Activated CD4-positive, alpha-beta T cell treated with anti-CD3 and anti-CD28 coated beads, Interleukin-2, Interleukin-4, amounts not matched to agents 100 ng/mL and 50 ng/mL, durations not matched to agents 16 hours and 8 hours (primary cell): ENCODE measurements at regions not wholly inside any gene's neighbourhood (a gene's known extent, or its start where the extent isn't known, plus 50 kb on each side); places are given as distances from the start of the nearest gene placed in this dataset.
A peak's percentile ranks its signal among the peaks of the same experiment; 100 is the strongest.
"Not testable (repeated sequence)": the region's sequence is repeated elsewhere in the genome, so short reads cannot be mapped to it uniquely, and the experiment has no call there.

Experiments used
- DNase-seq: peaks from one replicate; pipeline ENCODE4 v3.0.0-alpha.2; 2020; ENCODE audit warnings: low spot score

- DNase-seq: no peak
Observed at GRCh38 chr14:87815121-87815520, 177.9 kb downstream of the GALC start.

DNA sequence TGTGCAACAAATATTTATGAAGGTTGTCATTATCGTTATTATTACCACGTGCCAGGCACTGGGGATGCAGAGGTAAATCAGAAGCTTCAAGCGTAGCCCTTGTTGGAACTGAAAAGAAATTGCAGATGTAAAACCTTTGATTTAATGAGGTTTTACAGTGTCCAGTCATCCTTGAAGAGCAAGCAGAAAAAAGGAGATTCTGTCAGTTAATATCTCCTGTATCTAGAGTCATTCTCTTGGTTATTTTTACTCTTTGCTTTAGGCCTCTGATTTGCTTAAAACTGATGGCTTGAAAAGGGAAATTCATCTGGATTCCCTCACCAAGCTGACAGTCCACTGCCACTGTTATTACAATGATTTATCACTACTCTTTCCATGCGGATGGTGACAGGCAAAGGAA, 179.3 kb downstream of the GALC start:
- DNase-seq: no peak

GRCh38 chr14:87813211-87813610, 179.8 kb downstream of the GALC start:
- DNase-seq: no peak

- no peak for DNase-seq
Observed at GRCh38 chr14:87811246-87811645, 181.7 kb downstream of the GALC start.

DNA sequence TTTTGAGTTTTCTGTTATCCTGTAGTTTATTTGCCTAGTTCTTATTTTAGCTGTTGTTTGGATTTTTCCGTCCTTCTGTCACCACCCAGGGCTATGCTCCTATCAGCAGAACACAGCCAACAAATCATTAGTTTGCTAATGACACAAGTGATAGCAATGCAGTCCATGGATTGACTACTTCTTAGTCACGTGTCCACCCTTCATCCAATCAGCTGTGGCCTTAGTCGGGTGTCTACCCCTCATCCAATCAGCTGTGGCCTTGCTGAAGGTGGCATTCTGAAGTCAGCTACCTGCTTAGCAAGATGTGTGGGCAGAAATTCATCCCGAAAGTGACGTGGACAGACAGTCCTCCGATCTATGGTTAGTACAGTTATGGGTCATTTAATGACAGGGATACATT, 182.3 kb downstream of the GALC start:
- peak; percentile 0 for DNase-seq

DNA sequence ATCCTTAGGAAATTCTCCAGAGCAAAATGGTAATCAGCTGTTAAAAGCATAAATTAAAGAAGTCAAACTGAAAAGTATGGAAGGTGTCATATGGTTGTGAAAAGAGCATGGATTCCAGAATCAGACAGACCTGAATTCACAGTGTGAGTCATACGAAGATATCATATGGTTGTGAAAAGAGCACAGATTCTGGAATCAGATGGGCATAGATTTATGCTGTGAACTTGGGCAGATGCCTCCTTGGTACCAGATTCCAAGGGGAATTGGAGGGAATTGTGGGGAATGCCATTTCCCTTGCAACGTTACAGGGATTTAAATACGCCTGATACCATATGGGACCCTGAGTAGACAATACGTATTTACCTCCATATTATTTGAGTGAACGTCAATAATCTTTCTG, 183.7 kb downstream of the GALC start:
- DNase-seq: no peak

- peak; percentile 64 for DNase-seq
Observed at GRCh38 chr14:87805315-87805723, 187.7 kb downstream of the GALC start.

GRCh38 chr14:87800216-87800615, 192.8 kb downstream of the GALC start:
- no peak for DNase-seq

- no peak for DNase-seq
Observed at GRCh38 chr14:87799400-87799799, 193.6 kb downstream of the GALC start.

DNA sequence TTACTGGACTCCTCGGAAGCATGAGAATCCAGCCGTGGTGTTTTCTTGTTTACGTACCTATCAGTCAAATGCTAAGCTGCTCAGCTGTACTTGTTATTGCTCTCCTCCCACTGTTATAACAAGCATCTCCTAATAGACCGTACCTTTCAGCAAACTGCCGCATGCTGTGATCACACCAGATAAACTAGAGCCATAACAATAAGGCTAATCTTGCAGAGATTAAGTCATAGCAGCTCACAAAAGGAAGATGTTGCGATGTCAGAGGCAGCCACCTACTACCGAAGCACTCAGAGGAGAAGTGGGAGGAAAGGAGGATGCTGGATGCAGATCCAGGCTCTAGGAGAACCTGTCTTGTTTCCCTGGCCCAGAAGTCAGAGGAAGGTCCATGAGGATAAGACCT, 196.0 kb downstream of the GALC start:
- DNase-seq: no peak

GRCh38 chr14:87794561-87794960, 198.4 kb downstream of the GALC start:
- DNase-seq: no peak

DNA sequence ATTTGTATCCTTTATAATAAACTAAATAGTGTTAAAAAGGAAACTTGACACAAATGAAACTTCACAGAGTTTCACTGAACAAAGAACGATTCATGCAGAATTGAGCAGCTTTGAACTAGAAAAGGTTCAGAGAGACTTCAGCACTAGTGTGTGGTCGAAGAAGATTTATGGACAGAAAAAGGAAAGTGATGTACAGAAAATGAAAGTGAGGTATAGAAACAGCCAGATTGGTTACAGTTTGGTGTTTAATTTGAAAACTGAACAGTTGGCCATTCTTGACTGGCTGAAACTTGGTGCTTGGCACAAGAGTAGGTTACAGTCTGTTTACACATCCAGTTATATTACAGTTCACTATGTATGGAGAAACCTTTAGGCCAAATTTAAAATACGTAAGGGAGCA, 207.1 kb downstream of the GALC start:
- DNase-seq: no peak

DNA sequence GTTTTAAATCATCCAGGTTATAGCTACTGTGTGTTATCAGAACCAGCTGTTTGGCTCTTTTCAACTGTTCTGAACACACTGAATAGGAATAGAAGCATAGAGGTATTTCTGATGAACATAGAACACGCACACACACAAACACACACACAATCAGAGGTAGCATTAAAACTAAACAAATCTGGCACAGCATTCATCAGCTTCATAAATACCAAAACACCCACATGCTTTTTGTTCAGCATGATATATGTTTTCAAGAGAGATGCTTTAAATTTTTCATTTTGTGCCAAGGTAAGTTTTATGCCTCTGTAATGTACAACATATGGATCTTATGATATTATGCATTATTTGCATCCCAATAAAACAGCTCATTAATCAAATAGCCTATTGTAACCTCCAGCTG, 208.6 kb downstream of the GALC start:
- DNase-seq: no peak

GRCh38 chr14:87783071-87783470, 209.9 kb downstream of the GALC start:
- DNase-seq: no peak

- DNase-seq: no peak
Observed at GRCh38 chr14:87772854-87773253, 220.1 kb downstream of the GALC start.

DNA sequence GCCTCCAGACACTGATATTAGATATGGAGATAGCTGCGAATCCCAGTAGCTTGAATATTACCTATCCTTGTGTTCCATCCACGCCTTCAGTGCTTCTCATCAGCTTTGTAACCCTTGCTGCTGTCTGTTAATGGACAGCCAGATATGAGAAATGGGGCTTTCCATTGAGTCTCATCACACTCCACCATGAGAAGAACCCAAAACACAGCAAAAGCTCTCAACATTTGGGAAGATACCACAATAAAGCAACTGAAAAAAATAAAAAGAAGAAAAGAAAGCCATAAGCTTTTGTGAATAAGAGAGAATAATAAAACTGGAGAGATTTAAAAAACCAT, 225.4 kb downstream of the GALC start:
- no peak for DNase-seq

DNA sequence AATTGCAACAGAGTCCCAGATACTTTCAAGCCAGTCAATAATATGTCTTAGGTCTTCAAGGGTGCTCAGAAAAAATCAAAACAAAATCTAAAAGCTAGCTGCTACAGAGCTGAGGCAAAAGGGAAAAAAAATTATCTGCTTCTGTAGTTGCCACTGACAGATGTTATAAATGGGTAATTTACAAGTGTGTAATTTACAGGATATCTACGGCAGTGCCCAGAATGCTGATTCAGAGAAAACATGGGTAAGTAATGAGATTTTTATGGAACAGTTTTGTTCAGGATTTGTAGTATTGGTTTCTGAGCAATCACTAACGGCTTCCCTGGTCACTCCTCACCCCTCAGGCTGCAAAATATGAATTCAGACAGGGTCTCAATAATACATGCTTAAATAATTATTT, 234.1 kb downstream of the GALC start:
- no peak for DNase-seq

DNA sequence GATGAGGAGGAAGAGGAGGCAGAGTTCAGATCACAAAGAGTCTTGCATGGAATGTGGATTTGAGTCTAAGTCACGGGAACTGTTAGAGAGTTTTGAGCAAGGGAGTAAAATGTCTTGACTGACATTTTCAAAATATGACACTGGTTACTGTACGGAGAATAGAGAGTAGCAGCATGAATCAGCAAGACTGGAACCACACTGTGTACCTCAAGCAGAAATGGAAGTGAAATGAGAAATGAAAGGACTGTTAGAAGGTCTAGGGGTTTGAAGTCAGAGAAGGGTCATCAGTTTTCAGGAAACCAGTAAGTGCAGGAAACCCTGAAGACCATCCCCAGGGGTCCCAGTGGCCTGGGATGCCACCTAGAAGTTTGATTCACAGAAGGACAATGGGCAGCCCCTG, 236.3 kb downstream of the GALC start:
- no peak for DNase-seq

DNA sequence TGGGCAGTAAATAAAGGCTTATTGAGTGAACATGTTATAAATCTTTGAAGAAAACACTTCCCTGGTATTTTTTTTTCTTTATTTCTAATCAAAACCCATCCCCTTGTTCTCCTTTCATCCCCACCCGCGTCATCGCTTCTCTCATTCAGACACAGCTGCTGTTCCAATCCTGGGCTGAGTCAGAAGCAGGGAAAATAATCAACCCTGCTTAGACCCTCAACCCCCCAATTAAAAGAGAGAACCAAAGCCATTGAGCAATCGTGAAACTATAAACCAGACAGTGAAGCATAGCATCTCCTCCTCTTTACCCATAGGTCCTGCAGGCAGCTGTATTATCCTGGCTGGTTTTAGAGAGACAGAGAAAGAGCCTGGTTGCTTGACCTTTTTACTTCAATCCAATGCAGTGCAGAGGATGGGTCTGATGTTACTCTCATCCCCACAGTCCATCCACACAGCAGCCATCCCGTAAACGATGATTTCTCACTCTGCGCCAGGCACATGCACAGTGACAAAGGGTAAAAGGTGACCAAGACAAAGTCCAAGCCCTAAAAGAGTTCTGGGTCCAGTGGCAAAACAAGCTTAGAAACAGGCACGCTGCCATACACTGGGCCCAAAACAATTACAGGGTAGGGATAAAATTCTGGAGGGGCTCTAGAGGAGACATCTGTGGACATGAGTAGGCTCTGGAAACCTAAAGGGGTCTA, 238.3 kb downstream of the GALC start:
- DNase-seq: no peak

DNA sequence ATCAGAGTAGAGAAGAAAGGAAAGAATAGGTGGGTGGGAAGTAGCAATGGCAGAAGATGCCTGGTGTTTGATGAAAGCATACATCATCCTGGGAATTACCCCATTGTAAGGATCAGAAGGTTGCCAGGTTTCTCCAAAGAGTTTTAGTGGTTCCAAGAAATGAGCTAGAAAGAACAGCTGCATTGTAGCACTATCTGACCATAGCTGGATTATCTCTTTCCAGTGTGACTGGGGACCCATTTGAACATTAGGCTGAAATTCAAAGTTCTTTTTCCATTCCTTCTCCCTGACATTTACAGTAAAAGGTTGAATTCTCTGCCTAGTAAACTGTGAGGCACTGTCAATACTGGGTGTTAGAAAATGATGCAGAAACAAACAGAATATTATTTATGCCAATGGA, 244.4 kb downstream of the GALC start:
- DNase-seq: no peak

GRCh38 chr14:87745507-87746118, 247.4 kb downstream of the GALC start:
- peak; percentile 30 for DNase-seq

- DNase-seq: not testable (repeated sequence)
Observed at GRCh38 chr14:87734577-87735360, 258.2 kb downstream of the GALC start.

DNA sequence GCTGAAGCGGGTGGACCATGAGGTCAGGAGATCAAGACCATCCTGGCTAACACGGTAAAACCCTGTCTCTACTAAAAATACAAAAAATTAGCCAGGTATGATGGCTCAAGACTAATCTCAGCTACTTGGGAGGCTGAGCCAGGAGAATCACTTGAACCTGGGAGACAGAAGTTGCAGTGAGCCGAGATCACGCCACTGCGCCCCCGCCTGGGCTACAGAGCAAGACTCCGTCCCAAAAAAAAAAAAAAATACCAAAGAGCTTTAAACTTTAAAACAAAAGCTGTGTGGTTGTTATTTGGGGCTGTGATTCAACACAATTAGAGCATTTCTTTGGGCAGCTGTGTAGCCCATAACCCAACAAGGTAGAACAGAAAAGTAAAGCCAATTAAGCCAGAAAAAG, 259.9 kb downstream of the GALC start:
- not testable (repeated sequence) for DNase-seq
